Spleen (tissue), 7 donors: ENCODE measurements at regions not wholly inside any gene's neighbourhood (a gene's known extent, or its start where the extent isn't known, plus 50 kb on each side); places are given as distances from the start of the nearest gene placed in this dataset.

Experiments used
- POLR2A ChIP-seq, 3 donors: fragments of 450-650 bp; IDR thresholded peaks; one replicate each; pipeline ENCODE4 v1.5.1; 2017; ENCODE audit warnings: antibody characterized with exemption in 3 of 3, mild to moderate bottlenecking in 1 of 3
- POLR2AphosphoS5 ChIP-seq, 3 donors: sonication (generic); formaldehyde crosslinking; IDR thresholded peaks; one replicate each; pipeline ENCODE4 v1.5.1; 2017; ENCODE audit warnings: antibody characterized with exemption in 3 of 3
- TF ChIP-seq, protein P1 (sequence below), 11 experiments: fragments of 200-600 bp in 7 of 11; fragments of 450-650 bp in 4 of 11; sonication (generic) in 4 of 11; IDR thresholded peaks in 8 of 11; conservative IDR thresholded peaks in 3 of 11; 1 replicate in 7 of 11; 2 replicates in 4 of 11; pipeline versions ENCODE4 v1.4.0 to v1.8.0; 2016 to 2021; ENCODE audit warnings: antibody characterized with exemption in 11 of 11, inconsistent platforms in 4 of 11, mild to moderate bottlenecking in 1 of 11
- donor health status: DM: no; HTN: no; CAD: no; lungs with moderate emphysema.
- donor health status: DM: no; HTN: no; CAD: no.
- donor health status: DM: no; HTN: no; CAD: no.

DNA sequence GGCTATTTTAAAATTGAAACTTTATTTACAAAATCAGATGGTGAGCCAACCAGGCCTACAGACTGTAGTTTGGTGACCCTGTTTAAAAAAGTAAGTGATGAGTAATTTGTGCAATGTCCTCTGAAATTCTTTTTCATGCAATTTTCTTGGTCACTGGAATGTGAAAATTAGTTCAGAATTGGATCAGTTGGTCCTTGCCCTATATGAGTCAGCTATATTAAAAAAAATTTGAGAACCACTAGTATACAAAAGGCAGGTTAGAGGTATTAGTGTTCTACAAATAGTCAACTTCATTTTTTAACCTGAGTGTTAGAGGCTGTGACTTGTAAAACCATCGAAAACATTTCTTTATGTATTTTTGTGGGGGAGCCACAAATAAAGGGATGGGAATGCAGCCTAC, 91.1 kb upstream of the NXPH2 start:
- TF ChIP-seq, protein P1, sequence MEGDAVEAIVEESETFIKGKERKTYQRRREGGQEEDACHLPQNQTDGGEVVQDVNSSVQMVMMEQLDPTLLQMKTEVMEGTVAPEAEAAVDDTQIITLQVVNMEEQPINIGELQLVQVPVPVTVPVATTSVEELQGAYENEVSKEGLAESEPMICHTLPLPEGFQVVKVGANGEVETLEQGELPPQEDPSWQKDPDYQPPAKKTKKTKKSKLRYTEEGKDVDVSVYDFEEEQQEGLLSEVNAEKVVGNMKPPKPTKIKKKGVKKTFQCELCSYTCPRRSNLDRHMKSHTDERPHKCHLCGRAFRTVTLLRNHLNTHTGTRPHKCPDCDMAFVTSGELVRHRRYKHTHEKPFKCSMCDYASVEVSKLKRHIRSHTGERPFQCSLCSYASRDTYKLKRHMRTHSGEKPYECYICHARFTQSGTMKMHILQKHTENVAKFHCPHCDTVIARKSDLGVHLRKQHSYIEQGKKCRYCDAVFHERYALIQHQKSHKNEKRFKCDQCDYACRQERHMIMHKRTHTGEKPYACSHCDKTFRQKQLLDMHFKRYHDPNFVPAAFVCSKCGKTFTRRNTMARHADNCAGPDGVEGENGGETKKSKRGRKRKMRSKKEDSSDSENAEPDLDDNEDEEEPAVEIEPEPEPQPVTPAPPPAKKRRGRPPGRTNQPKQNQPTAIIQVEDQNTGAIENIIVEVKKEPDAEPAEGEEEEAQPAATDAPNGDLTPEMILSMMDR (IDR thresholded peaks at IDR 0.05 in 8 of 11, conservative IDR thresholded peaks at IDR 0.05 in 3 of 11): no peak
- TF ChIP-seq POLR2AphosphoS5 (IDR thresholded peaks at IDR 0.05) (no peak), POLR2A (IDR thresholded peaks at IDR 0.05) (no peak)
